SK-N-MC (cell line): ENCODE measurements at regions not wholly inside any gene's neighbourhood (a gene's known extent, or its start where the extent isn't known, plus 50 kb on each side); places are given as distances from the start of the nearest gene placed in this dataset.
"Not testable (repeated sequence)": the region's sequence is repeated elsewhere in the genome, so short reads cannot be mapped to it uniquely, and the experiment has no call there.

ENCODE experiments used
- EZH2 ChIP-seq: fragments of 200-600 bp; sonication (generic); IDR thresholded peaks from one replicate; pipeline ENCODE4 v1.6.1; 2017; ENCODE audit warnings: antibody characterized with exemption
- FOXP2 ChIP-seq: optimal IDR thresholded peaks from 2 replicates; pipeline ENCODE3; 2011; ENCODE audit warnings: mild to moderate bottlenecking, moderate library complexity; ENCODE audit not compliant: insufficient read depth; ENCODE audit errors: extremely low read length, control extremely low read depth
- POLR2AphosphoS5 ChIP-seq: IDR thresholded peaks from 2 replicates; pipeline ENCODE4 v1.6.1; 2012; ENCODE audit warnings: mild to moderate bottlenecking, low read depth, low read length, borderline replicate concordance

- TF ChIP-seq POLR2AphosphoS5, EZH2, FOXP2: not testable (repeated sequence)
Measured at GRCh38 chr2:3104958-3105813, 272.4 kb downstream of the EIPR1 start.
